Cardiac fibroblast (primary cell): ENCODE measurements at regions not wholly inside any gene's neighbourhood (a gene's known extent, or its start where the extent isn't known, plus 50 kb on each side); places are given as distances from the start of the nearest gene placed in this dataset.

ENCODE experiments used
- DNase-seq, 2 donors: peaks; one replicate each; pipeline versions ENCODE4 v3.0.0 to v3.0.0-alpha.2; 2010; ENCODE audit warnings: low read depth in 2 of 2
- H3K4me3 ChIP-seq, 2 donors: replicated peaks in 1 of 2; 1 replicate in 1 of 2; 2 replicates in 1 of 2; pipeline ENCODE4 v1.5.1; 2011; ENCODE audit warnings: low read depth in 2 of 2, low read length in 2 of 2, mild to moderate bottlenecking in 2 of 2, moderate library complexity in 1 of 2
- TF ChIP-seq, protein P1 (sequence below): IDR thresholded peaks from one replicate; pipeline ENCODE4 v1.5.1; 2011; ENCODE audit warnings: low read depth, mild to moderate bottlenecking, low read length, inconsistent platforms

DNA sequence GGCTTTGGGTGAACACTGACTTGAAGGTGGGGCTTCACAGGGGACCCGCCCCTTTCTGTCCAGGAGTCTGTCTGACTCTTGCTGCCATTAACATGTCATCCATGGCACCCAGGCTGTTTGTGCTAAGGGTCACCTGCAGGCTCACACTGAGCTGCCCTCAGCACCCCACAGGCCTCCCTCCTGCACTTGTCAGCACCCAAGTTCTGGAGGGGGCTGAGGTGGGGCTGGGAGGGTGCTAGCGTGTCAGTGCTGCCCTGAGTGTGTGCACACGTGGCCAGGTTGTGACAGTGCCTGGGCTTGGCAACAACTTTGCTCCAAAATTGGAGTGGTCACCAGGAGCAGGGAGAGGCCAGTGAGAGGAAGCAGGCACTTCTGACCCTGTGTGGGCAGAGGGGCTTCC is 963.2 kb downstream of the TRHDE start:
- TF ChIP-seq, protein P1, sequence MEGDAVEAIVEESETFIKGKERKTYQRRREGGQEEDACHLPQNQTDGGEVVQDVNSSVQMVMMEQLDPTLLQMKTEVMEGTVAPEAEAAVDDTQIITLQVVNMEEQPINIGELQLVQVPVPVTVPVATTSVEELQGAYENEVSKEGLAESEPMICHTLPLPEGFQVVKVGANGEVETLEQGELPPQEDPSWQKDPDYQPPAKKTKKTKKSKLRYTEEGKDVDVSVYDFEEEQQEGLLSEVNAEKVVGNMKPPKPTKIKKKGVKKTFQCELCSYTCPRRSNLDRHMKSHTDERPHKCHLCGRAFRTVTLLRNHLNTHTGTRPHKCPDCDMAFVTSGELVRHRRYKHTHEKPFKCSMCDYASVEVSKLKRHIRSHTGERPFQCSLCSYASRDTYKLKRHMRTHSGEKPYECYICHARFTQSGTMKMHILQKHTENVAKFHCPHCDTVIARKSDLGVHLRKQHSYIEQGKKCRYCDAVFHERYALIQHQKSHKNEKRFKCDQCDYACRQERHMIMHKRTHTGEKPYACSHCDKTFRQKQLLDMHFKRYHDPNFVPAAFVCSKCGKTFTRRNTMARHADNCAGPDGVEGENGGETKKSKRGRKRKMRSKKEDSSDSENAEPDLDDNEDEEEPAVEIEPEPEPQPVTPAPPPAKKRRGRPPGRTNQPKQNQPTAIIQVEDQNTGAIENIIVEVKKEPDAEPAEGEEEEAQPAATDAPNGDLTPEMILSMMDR: no peak
- DNase-seq: no peak
- H3K4me3 ChIP-seq: no peak overlapping the region

DNA sequence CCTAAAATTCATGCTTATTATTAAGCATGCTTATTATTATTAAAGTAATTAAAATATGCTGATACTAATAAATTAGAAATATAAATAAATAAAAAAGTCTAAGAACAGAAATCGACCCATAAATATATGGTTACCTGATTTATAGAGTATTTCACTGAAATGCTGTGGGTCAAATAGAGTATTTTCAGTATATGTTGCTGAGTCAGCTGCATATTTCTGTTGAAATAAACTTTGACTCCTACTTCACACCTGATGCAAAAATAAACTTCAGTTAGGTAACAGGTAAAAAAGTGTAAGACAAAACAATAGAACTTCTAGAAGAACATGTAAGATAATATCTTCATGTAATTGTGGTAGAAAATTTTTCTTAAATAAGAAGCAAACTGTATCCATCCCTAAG is 967.9 kb downstream of the TRHDE start:
- no peak overlapping the region for H3K4me3 ChIP-seq
- TF ChIP-seq, protein P1: no peak
- no peak for DNase-seq

DNA sequence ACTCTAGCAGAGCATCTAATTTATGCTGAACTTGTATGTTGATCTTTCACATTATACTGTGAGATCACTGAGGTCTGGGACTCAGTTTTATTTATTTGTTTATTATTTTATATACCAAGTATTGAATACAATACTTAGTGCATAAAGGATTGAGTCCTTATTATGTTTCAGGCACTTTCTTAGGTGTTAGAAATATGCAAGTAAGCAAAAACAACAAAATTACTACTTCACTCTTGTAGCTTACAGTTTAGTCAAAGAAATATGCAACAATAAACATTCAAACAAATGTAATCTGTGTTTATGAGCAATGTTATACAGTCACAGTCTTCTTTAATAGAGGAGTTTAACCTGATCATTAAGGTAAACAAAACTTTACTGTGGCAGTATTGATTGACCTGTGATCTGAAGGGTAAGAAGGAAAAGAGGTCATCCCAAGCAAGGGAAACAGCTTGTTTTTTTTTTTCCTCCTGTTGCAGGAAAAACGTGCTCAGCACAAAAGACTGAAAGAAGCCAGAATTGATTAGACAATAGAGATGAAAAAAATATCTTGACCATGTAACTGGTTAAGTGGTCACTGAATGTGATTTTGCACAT is 990.7 kb downstream of the TRHDE start:
- H3K4me3 ChIP-seq: no peak overlapping the region
- TF ChIP-seq, protein P1: no peak
- no peak for DNase-seq

DNA sequence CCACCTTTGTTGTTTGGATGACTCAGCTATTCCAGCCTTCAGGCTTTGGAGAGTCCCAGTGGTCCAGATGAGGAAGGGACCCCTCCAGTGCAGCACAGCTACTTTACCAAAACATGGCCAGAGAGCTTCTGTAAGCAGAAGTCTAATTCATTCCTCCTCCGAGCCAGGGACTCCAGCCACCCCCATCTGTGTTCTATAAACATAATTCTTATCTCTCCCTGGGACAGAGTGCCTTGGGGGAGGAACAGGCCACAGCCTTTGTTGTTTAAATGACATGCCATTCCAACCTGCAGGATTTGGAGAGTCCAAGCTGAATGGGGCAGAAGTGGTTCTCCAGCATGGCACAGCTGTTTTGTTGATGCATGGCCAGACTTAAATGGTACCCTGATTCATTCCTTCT is 994.0 kb downstream of the TRHDE start:
- no peak for DNase-seq
- TF ChIP-seq, protein P1: no peak
- H3K4me3 ChIP-seq: no peak overlapping the region

DNA sequence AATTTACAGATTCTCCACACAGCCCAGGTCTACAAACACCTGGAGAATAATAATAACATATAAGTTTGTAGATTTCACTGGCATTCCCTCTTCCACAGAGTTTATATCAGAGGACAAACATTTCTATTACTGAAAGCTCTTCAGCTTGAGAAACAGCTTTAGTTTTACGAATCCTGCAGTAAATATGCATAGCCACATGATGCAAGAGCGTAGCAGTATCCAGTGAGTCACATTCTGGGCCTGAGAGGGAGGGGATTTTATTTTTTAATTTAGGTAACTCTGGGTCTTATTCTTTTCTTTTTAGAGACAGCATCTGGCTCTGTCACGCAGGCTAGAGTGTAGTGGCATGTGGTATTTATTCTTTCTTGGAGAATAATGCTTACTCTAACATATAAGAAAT is 1002.8 kb downstream of the TRHDE start:
- TF ChIP-seq, protein P1: no peak
- H3K4me3 ChIP-seq: no peak overlapping the region
- no peak for DNase-seq

DNA sequence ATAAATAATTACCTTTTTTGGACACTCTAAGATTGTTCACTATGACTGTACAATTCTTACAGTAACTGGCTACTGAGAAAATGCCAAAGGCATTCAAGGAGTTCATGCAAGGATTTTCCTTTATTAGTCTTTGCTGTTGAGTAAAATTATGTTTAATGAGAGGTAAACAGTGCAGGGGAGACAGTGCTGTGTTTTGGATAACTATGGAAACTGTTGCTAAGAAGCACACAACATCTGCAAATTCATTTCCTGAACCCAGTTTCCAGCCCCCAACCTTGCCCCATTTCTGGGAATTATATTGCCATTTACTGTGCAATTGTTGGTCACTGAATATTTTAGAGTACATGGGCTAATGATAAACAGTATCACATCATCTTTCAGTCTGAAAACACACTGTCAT is 1005.8 kb downstream of the TRHDE start:
- H3K4me3 ChIP-seq: no peak overlapping the region
- DNase-seq: no peak
- TF ChIP-seq, protein P1: no peak

DNA sequence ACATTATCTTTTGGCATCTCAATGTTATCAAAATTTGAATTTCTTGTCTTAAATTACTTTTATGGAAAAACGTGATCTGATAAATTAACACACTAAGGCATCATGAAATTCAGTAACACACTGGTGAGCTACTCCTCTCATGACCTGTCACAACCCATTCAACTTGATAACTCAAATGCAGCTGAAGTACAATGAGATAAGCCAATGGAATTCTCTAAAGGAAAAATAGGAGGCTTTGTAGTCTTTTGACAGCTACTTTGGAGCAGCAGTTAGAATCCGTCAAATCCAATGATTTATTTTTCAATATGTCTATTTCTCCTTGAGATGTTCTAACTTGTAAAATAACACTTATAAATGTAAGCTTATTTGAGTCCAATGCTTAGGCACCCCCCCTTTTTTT is 1029.4 kb downstream of the TRHDE start:
- TF ChIP-seq, protein P1: no peak
- no peak for DNase-seq
- no peak overlapping the region for H3K4me3 ChIP-seq
